ENCODE measurements at regions not wholly inside any gene's neighbourhood (a gene's known extent, or its start where the extent isn't known, plus 50 kb on each side); places are given as distances from the start of the nearest gene placed in this dataset.

GRCh38 chr2:16339206-16339605, 326.4 kb downstream of the CYRIA start:
- H3K4me3 ChIP-seq (ENCODE audit: low read depth, low read length), result no peak overlapping the region
- no peak for DNase-seq (ENCODE audit: low read depth)
- TF ChIP-seq POLR2A (IDR thresholded peaks at IDR 0.05; ENCODE audit: extremely low read depth, insufficient read length) (no peak), MYC (IDR thresholded peaks at IDR 0.05; ENCODE audit: low read depth, low read length) (no peak)
- TF ChIP-seq, protein P1, sequence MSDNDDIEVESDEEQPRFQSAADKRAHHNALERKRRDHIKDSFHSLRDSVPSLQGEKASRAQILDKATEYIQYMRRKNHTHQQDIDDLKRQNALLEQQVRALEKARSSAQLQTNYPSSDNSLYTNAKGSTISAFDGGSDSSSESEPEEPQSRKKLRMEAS (IDR thresholded peaks at IDR 0.05; ENCODE audit: low read depth, low read length), result no peak
- TF ChIP-seq, protein P2, sequence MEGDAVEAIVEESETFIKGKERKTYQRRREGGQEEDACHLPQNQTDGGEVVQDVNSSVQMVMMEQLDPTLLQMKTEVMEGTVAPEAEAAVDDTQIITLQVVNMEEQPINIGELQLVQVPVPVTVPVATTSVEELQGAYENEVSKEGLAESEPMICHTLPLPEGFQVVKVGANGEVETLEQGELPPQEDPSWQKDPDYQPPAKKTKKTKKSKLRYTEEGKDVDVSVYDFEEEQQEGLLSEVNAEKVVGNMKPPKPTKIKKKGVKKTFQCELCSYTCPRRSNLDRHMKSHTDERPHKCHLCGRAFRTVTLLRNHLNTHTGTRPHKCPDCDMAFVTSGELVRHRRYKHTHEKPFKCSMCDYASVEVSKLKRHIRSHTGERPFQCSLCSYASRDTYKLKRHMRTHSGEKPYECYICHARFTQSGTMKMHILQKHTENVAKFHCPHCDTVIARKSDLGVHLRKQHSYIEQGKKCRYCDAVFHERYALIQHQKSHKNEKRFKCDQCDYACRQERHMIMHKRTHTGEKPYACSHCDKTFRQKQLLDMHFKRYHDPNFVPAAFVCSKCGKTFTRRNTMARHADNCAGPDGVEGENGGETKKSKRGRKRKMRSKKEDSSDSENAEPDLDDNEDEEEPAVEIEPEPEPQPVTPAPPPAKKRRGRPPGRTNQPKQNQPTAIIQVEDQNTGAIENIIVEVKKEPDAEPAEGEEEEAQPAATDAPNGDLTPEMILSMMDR (IDR thresholded peaks at IDR 0.05; ENCODE audit: low read depth, low read length), result no peak

- TF ChIP-seq, protein P1 (IDR thresholded peaks at IDR 0.05; ENCODE audit: low read depth, low read length), result no peak
- TF ChIP-seq POLR2A (IDR thresholded peaks at IDR 0.05; ENCODE audit: extremely low read depth, insufficient read length), result no peak
- TF ChIP-seq, protein P2 (IDR thresholded peaks at IDR 0.05; ENCODE audit: low read depth, low read length), result no peak
- no peak for DNase-seq (ENCODE audit: low read depth)
- no peak overlapping the region for H3K4me3 ChIP-seq (ENCODE audit: low read depth, low read length)
These were observed 327.6 kb downstream of the CYRIA start for GRCh38 chr2:16338026-16338425.

GRCh38 chr2:16336916-16337315, 328.7 kb downstream of the CYRIA start:
- H3K4me3 ChIP-seq (ENCODE audit: low read depth, low read length), result no peak overlapping the region
- DNase-seq (ENCODE audit: low read depth), result no peak
- TF ChIP-seq POLR2A (IDR thresholded peaks at IDR 0.05; ENCODE audit: extremely low read depth, insufficient read length) (no peak), MYC (IDR thresholded peaks at IDR 0.05; ENCODE audit: low read depth, low read length) (no peak)
- TF ChIP-seq, protein P1 (IDR thresholded peaks at IDR 0.05; ENCODE audit: low read depth, low read length), result no peak
- TF ChIP-seq, protein P2 (IDR thresholded peaks at IDR 0.05; ENCODE audit: low read depth, low read length), result no peak

- DNase-seq (ENCODE audit: low read depth), result no peak
- no peak for TF ChIP-seq MYC (IDR thresholded peaks at IDR 0.05; ENCODE audit: low read depth, low read length)
- TF ChIP-seq, protein P2 (IDR thresholded peaks at IDR 0.05; ENCODE audit: low read depth, low read length), result no peak
- no peak overlapping the region for H3K4me3 ChIP-seq (ENCODE audit: low read depth, low read length)
These were observed 329.1 kb downstream of the CYRIA start for GRCh38 chr2:16336491-16336890.

- no peak overlapping the region for H3K4me3 ChIP-seq (ENCODE audit: low read depth, low read length)
- no peak for DNase-seq (ENCODE audit: low read depth)
- TF ChIP-seq, protein P2 (IDR thresholded peaks at IDR 0.05; ENCODE audit: low read depth, low read length), result no peak
- TF ChIP-seq MYC (IDR thresholded peaks at IDR 0.05; ENCODE audit: low read depth, low read length) (no peak), POLR2A (IDR thresholded peaks at IDR 0.05; ENCODE audit: extremely low read depth, insufficient read length) (no peak)
- TF ChIP-seq, protein P1 (IDR thresholded peaks at IDR 0.05; ENCODE audit: low read depth, low read length), result no peak
These were observed 329.7 kb downstream of the CYRIA start for GRCh38 chr2:16335947-16336346.

DNA sequence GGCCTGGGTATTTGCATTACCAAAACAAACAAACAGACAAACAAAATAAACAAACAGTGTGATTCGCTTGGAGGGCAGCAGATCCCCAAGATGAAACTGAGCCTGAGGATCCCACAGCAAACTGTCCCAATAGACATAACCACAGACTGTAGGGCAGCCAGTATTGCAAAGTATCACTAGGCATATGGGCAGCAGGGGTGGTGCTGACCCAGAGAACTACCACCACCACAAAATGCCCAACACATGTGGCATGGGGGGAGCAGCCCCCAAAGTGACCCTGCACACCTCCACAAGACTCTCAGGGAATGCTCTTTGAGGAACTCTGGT, 330.1 kb downstream of the CYRIA start:
- no peak for DNase-seq (ENCODE audit: low read depth)
- no peak overlapping the region for H3K4me3 ChIP-seq (ENCODE audit: low read depth, low read length)
- no peak for TF ChIP-seq POLR2A (IDR thresholded peaks at IDR 0.05; ENCODE audit: extremely low read depth, insufficient read length)
- no peak for TF ChIP-seq MYC (IDR thresholded peaks at IDR 0.05; ENCODE audit: low read depth, low read length)

Data from NB4 (cell line).